OCI-LY3 (cell line): ENCODE measurements at regions not wholly inside any gene's neighbourhood (a gene's known extent, or its start where the extent isn't known, plus 50 kb on each side); places are given as distances from the start of the nearest gene placed in this dataset.

ENCODE experiments used
- CTCF ChIP-seq: fragments of 200-600, 300-600 bp; sonication (generic); IDR thresholded peaks from 2 replicates; pipeline ENCODE4 v1.5.1; 2014; ENCODE audit warnings: antibody characterized with exemption, low read length, low read depth
- EZH2phosphoT487 ChIP-seq: fragments of 200-600 bp; shearing (Covaris generic); IDR thresholded peaks from 2 replicates; pipeline ENCODE4 v1.6.1; 2018; ENCODE audit warnings: antibody characterized with exemption, mixed run types, low read depth

GRCh38 chr12:66852765-66853164, 173.9 kb upstream of the GRIP1 start:
- TF ChIP-seq CTCF (no peak), EZH2phosphoT487 (no peak)
